Natural killer cell treated with Interleukin-12 subunit alpha and Interleukin-12 subunit beta and Interleukin-15 and Interleukin-18, amount 100 ng/mL, for 72 hours (primary cell): ENCODE measurements at regions not wholly inside any gene's neighbourhood (a gene's known extent, or its start where the extent isn't known, plus 50 kb on each side); places are given as distances from the start of the nearest gene placed in this dataset.
A peak's percentile ranks its signal among the peaks of the same experiment; 100 is the strongest.

Source experiments
- ATAC-seq, 2 donors: fragments of 150-1000 bp; cut with Tn5 transposase in 1 of 2; sonication (Bioruptor Pico), chemical (Tn5 transposase) in 1 of 2; 2 replicates each; pipeline ENCODE4 v1.10.0; 2021
- DNase-seq: peaks from one replicate; pipeline ENCODE4 v3.0.0; 2022; ENCODE audit warnings: low spot score
- H3K27ac Mint-ChIP-seq, 2 donors: 1 replicate in 1 of 2; 2 replicates in 1 of 2; pipeline ENCODE4 v1.8.0; 2022; ENCODE audit warnings: mixed read lengths in 2 of 2, mild to moderate bottlenecking in 1 of 2, moderate library complexity in 1 of 2
- H3K27me3 Mint-ChIP-seq, 2 donors: 1 replicate in 1 of 2; 2 replicates in 1 of 2; pipeline ENCODE4 v1.8.0; 2022; ENCODE audit warnings: mixed read lengths in 2 of 2
- H3K36me3 Mint-ChIP-seq: one replicate; pipeline ENCODE4 v1.8.0; 2022; ENCODE audit warnings: mixed read lengths
- H3K4me1 Mint-ChIP-seq, 2 donors: 1 replicate in 1 of 2; 2 replicates in 1 of 2; pipeline ENCODE4 v1.8.0; 2022; ENCODE audit warnings: low read depth in 2 of 2, mixed read lengths in 2 of 2, mild to moderate bottlenecking in 1 of 2
- H3K4me3 Mint-ChIP-seq: one replicate; pipeline ENCODE4 v1.8.0; 2022; ENCODE audit warnings: mixed read lengths
- H3K9me3 Mint-ChIP-seq: 2 replicates; pipeline ENCODE4 v1.8.0; 2022; ENCODE audit warnings: mixed read lengths

DNA sequence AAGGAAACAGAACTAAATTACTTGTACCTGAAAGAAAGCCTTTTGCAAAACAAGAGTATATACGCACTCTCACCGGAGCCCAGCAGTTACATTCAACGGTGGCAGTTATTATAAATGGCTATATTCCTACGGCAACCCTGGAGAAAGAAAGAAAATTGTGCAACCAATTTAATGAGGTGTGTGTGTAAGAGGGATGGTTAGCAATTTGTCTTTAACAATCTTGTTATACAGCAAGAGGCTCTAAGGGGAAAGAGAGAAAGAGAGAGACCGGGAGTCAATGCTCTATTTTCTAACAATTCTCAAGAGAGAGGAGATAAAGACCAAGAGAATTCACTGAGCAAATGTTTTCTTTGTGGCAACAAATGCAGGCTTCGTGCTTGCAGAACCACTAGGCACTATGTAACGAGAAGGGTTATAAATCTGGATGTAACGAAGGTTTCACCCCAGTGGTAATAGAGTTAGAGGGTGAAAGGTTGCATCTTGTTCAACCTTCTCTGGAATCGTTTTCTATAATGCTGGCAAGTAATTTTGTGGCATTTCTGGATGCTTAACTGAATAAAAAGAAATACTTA, 359.1 kb upstream of the SPRED2 start:
- Mint-ChIP-seq H3K4me3 (no peak overlapping the region), H3K9me3 (peaks cover 3% of the 10 kb centered on the region), H3K27ac (no peak overlapping the region), H3K4me1 (no peaks in the 10 kb centered on the region), H3K27me3 (peaks cover 0 to 8% of the 10 kb centered on the region in 2 donors), H3K36me3 (no peaks in the 10 kb centered on the region)
- no peak for ATAC-seq
- DNase-seq, result no peak

GRCh38 chr2:65790676-65790935, 358.2 kb upstream of the SPRED2 start:
- DNase-seq (no peak), ATAC-seq (no peak)
- no peaks in the 10 kb centered on the region for H3K36me3 Mint-ChIP-seq
- no peaks in the 10 kb centered on the region for H3K4me1 Mint-ChIP-seq
- no peak overlapping the region for H3K27ac Mint-ChIP-seq
- peaks cover 3% of the 10 kb centered on the region for H3K9me3 Mint-ChIP-seq
- no peak overlapping the region for H3K4me3 Mint-ChIP-seq
- peaks cover 0 to 8% of the 10 kb centered on the region in 2 donors for H3K27me3 Mint-ChIP-seq

GRCh38 chr2:65789923-65790675, 357.7 kb upstream of the SPRED2 start:
- no peak overlapping the region for H3K4me3 Mint-ChIP-seq
- ATAC-seq (peak in 1 of 2 donors; percentile 38), DNase-seq (no peak)
- H3K9me3 Mint-ChIP-seq, result peaks cover 3% of the 10 kb centered on the region
- no peak overlapping the region for H3K27ac Mint-ChIP-seq
- no peaks in the 10 kb centered on the region for H3K4me1 Mint-ChIP-seq
- no peaks in the 10 kb centered on the region for H3K36me3 Mint-ChIP-seq
- H3K27me3 Mint-ChIP-seq, result peaks cover 0 to 8% of the 10 kb centered on the region in 2 donors

GRCh38 chr2:65788556-65788955, 356.2 kb upstream of the SPRED2 start:
- DNase-seq (no peak), ATAC-seq (no peak)
- Mint-ChIP-seq H3K27ac (no peak overlapping the region), H3K36me3 (no peaks in the 10 kb centered on the region), H3K27me3 (peaks cover 0 to 8% of the 10 kb centered on the region in 2 donors), H3K4me3 (no peak overlapping the region), H3K4me1 (no peaks in the 10 kb centered on the region), H3K9me3 (peaks cover 3% of the 10 kb centered on the region)

- no peak for ATAC-seq
- no peak for DNase-seq
- peaks cover 3% of the 10 kb centered on the region for H3K9me3 Mint-ChIP-seq
- peaks cover 0 to 8% of the 10 kb centered on the region in 2 donors for H3K27me3 Mint-ChIP-seq
- H3K4me3 Mint-ChIP-seq, result no peak overlapping the region
- H3K4me1 Mint-ChIP-seq, result no peaks in the 10 kb centered on the region
- H3K27ac Mint-ChIP-seq, result no peak overlapping the region
- H3K36me3 Mint-ChIP-seq, result no peaks in the 10 kb centered on the region
Measured at GRCh38 chr2:65786765-65787164, 354.4 kb upstream of the SPRED2 start.

- peaks cover 0 to 8% of the 10 kb centered on the region in 2 donors for H3K27me3 Mint-ChIP-seq
- ATAC-seq, result no peak
- H3K36me3 Mint-ChIP-seq, result no peaks in the 10 kb centered on the region
- H3K9me3 Mint-ChIP-seq, result peaks cover 3% of the 10 kb centered on the region
- no peaks in the 10 kb centered on the region for H3K4me1 Mint-ChIP-seq
- no peak overlapping the region for H3K4me3 Mint-ChIP-seq
- no peak for DNase-seq
- no peak overlapping the region for H3K27ac Mint-ChIP-seq
Measured at GRCh38 chr2:65786007-65786717, 353.8 kb upstream of the SPRED2 start.

DNA sequence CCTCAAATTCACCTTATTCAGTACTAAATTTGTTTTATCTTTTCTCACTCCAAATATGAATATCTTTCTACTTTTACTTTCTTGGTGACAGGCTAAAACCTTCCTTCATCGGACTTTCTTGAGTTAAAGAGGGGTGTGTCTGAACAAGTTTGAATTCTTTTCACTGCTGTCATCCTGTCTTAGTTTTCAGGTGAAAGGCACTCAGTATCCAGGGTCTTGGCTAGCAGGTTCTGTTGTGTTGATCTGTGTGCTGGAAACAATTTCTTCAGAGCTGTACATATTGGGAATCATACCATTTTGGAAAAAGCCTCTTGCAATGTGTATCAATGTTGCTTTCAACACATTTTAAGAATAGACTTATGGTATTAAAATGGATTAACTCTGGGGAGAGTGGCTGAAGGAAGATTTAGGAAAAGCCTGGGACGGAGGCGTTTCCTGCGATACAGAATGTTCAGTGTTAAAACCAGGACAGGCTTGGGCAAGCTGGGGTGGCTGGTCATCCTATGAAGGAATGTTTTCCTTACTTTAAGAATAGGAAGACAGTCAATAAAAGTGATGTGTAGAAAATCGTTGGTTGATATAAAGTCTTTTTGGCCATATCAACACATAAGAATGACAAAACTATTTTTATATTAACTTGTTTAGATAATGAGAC, 350.7 kb upstream of the SPRED2 start:
- Mint-ChIP-seq H3K36me3 (no peaks in the 10 kb centered on the region), H3K4me3 (no peak overlapping the region), H3K4me1 (no peaks in the 10 kb centered on the region), H3K9me3 (peaks cover 3% of the 10 kb centered on the region), H3K27ac (no peak overlapping the region), H3K27me3 (peaks cover 0 to 6% of the 10 kb centered on the region in 2 donors)
- ATAC-seq (no peak), DNase-seq (no peak)

GRCh38 chr2:65782186-65782585, 349.8 kb upstream of the SPRED2 start:
- no peaks in the 10 kb centered on the region for H3K9me3 Mint-ChIP-seq
- no peaks in the 10 kb centered on the region for H3K36me3 Mint-ChIP-seq

GRCh38 chr2:65781756-65782155, 349.4 kb upstream of the SPRED2 start:
- Mint-ChIP-seq H3K36me3 (no peaks in the 10 kb centered on the region), H3K4me1 (no peaks in the 10 kb centered on the region), H3K27me3 (no peaks in the 10 kb centered on the region), H3K9me3 (no peaks in the 10 kb centered on the region), H3K27ac (no peak overlapping the region), H3K4me3 (no peak overlapping the region)
- DNase-seq (no peak), ATAC-seq (no peak)

More at GRCh38 chr2:65782186-65782585, 349.8 kb upstream of the SPRED2 start:
- ATAC-seq (no peak), DNase-seq (no peak)
- Mint-ChIP-seq H3K4me1 (no peaks in the 10 kb centered on the region), H3K27ac (no peak overlapping the region), H3K27me3 (no peaks in the 10 kb centered on the region), H3K4me3 (no peak overlapping the region)

DNA sequence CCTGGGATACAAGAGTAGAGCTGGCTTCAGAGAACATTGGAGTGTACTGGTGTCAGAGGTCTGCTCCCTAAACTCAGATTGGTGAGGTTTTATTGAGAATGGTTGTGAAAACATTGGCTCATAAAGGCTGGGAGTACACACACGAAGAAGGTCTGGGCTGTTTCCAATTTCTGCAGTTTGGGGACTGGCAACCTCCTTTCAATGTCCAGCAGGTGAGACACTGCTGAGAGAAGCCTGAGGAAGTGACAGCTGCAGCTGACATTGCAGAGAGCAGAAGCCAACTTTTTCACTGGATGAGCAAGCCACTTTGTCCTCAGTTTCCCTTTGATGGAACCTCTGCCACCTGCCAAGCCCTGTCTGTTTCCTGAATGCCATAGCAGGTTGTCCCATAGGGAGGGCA, 346.6 kb upstream of the SPRED2 start:
- DNase-seq (no peak), ATAC-seq (no peak)
- H3K9me3 Mint-ChIP-seq, result no peaks in the 10 kb centered on the region

GRCh38 chr2:65778137-65778536, 345.7 kb upstream of the SPRED2 start:
- no peaks in the 10 kb centered on the region for H3K9me3 Mint-ChIP-seq
- ATAC-seq (no peak), DNase-seq (no peak)
- H3K4me1 Mint-ChIP-seq, result no peaks in the 10 kb centered on the region
- H3K27ac Mint-ChIP-seq, result no peak overlapping the region
- H3K36me3 Mint-ChIP-seq, result no peaks in the 10 kb centered on the region
- H3K4me3 Mint-ChIP-seq, result no peak overlapping the region
- peaks cover 7 to 9% of the 10 kb centered on the region in 2 donors for H3K27me3 Mint-ChIP-seq

More for the DNA sequence above, 346.6 kb upstream of the SPRED2 start:
- Mint-ChIP-seq H3K4me3 (no peak overlapping the region), H3K27me3 (peaks cover 7 to 9% of the 10 kb centered on the region in 2 donors), H3K27ac (no peak overlapping the region), H3K4me1 (no peaks in the 10 kb centered on the region), H3K36me3 (no peaks in the 10 kb centered on the region)

- DNase-seq (no peak), ATAC-seq (no peak)
- H3K4me3 Mint-ChIP-seq, result no peak overlapping the region
- no peaks in the 10 kb centered on the region for H3K4me1 Mint-ChIP-seq
- H3K27ac Mint-ChIP-seq, result no peak overlapping the region
- H3K36me3 Mint-ChIP-seq, result no peaks in the 10 kb centered on the region
- H3K9me3 Mint-ChIP-seq, result no peaks in the 10 kb centered on the region
- H3K27me3 Mint-ChIP-seq, result peaks cover 7 to 16% of the 10 kb centered on the region in 2 donors
Measured at GRCh38 chr2:65775839-65776238, 343.4 kb upstream of the SPRED2 start.

DNA sequence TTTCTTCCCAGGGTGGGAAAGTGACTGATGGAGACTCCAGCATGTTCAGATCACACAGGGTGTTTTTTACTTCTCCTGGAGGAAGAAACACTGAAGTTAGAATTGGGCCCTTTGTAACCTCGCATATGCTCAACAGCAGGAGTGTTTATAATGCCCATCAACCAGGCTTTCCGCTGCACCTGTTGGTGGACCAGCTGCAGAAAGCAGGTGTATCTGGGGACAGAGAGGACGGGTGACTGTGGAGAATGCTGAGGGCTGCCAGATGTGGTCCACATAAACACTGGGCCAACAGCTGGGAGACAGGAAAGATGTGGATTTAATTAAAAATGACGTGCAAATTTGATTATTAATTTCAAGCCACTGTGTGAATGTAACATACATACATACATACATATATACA, 335.5 kb upstream of the SPRED2 start:
- Mint-ChIP-seq H3K27me3 (peaks cover 2 to 7% of the 10 kb centered on the region in 2 donors), H3K9me3 (no peaks in the 10 kb centered on the region), H3K4me1 (no peaks in the 10 kb centered on the region), H3K36me3 (no peaks in the 10 kb centered on the region), H3K27ac (no peak overlapping the region), H3K4me3 (no peak overlapping the region)
- DNase-seq, result no peak
- ATAC-seq, result peak in 1 of 2 donors; percentile 24

DNA sequence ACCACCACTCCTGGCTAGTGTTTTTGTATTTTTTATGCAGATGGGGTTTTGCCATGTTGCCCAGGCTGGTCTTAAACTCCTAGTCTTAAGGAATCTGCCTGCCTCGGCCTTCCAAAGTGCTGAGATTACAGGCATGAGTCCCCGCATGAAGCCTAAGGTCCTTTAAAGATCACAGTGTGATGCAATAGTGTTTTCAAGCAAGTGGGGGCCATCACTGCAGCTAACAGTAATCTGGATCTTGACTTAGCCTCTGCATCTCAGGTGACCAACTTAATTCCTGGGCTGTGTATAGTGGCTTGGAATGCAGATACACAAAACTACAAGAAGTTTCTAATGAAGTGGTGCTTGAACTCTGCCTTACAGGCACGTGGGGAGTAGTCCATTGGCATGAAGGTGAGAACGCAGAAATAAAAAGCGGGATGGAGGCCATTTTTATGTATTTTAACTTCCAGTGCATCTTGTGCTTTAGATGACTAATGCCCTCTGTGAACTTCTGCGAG, 334.4 kb upstream of the SPRED2 start:
- Mint-ChIP-seq H3K27ac (no peak overlapping the region), H3K36me3 (no peaks in the 10 kb centered on the region), H3K4me3 (no peak overlapping the region), H3K4me1 (no peaks in the 10 kb centered on the region), H3K9me3 (no peaks in the 10 kb centered on the region), H3K27me3 (peaks cover 2 to 7% of the 10 kb centered on the region in 2 donors)
- DNase-seq (no peak), ATAC-seq (no peak)
